SU-DHL-6 (cell line): ENCODE measurements at regions not wholly inside any gene's neighbourhood (a gene's known extent, or its start where the extent isn't known, plus 50 kb on each side); places are given as distances from the start of the nearest gene placed in this dataset.

ENCODE experiments used
- CTCF ChIP-seq: fragments of 200-600 bp; sonication (generic); IDR thresholded peaks from one replicate; pipeline ENCODE4 v1.5.1; 2017; ENCODE audit warnings: antibody characterized with exemption, mild to moderate bottlenecking, low read length, moderate library complexity; ENCODE audit not compliant: insufficient read depth, poor library complexity, severe bottlenecking
- EZH2phosphoT487 ChIP-seq: fragments of 200-600 bp; sonication (generic), shearing (Covaris generic); conservative IDR thresholded peaks from 2 replicates; pipeline ENCODE4 v1.6.1; 2018; ENCODE audit warnings: mild to moderate bottlenecking, antibody characterized with exemption, low read length, moderate library complexity, mixed read lengths

- no peak for TF ChIP-seq CTCF
- TF ChIP-seq EZH2phosphoT487 = no peak
Observed at GRCh38 chr7:121563177-121563576, 167.1 kb upstream of the FAM3C start.
